Mesenchymal stem cell (in vitro differentiated cells and primary cell): ENCODE measurements at regions not wholly inside any gene's neighbourhood (a gene's known extent, or its start where the extent isn't known, plus 50 kb on each side); places are given as distances from the start of the nearest gene placed in this dataset.

Experiments
- DNase-seq: peaks from one replicate; pipeline ENCODE4 v3.0.0-alpha.2; 2013
- H2AFZ ChIP-seq: one replicate; pipeline ENCODE4 v1.6.1; 2013; ENCODE audit warnings: low read depth, mild to moderate bottlenecking, control low read depth, inconsistent platforms, low read length, moderate library complexity
- H2AK5ac ChIP-seq: 2 replicates; pipeline ENCODE4 v1.6.1; 2013; ENCODE audit warnings: low read length, moderate library complexity, mild to moderate bottlenecking, inconsistent platforms; ENCODE audit not compliant: severe bottlenecking
- H2BK120ac ChIP-seq: one replicate; pipeline ENCODE4 v1.6.1; 2013; ENCODE audit warnings: low read depth, mild to moderate bottlenecking, inconsistent platforms, low read length, moderate library complexity
- H2BK12ac ChIP-seq, 2 experiments: one replicate each; pipeline ENCODE4 v1.6.1; 2013; ENCODE audit warnings: inconsistent platforms in 2 of 2, low read length in 2 of 2, mild to moderate bottlenecking in 2 of 2, moderate library complexity in 2 of 2, control low read depth in 1 of 2
- H2BK15ac ChIP-seq: one replicate; pipeline ENCODE4 v1.6.1; 2013; ENCODE audit warnings: mild to moderate bottlenecking, low read depth, inconsistent platforms; ENCODE audit not compliant: poor library complexity, severe bottlenecking
- H2BK5ac ChIP-seq: 2 replicates; pipeline ENCODE4 v1.6.1; 2013; ENCODE audit warnings: low read depth, mild to moderate bottlenecking, low read length, control low read depth, inconsistent platforms; ENCODE audit not compliant: poor library complexity, severe bottlenecking
- H3K14ac ChIP-seq, 2 experiments: one replicate each; pipeline ENCODE4 v1.6.1; 2013; ENCODE audit warnings: inconsistent platforms in 2 of 2, low read length in 2 of 2, control low read depth in 1 of 2, mild to moderate bottlenecking in 1 of 2, moderate library complexity in 1 of 2
- H3K18ac ChIP-seq, 2 experiments: one replicate each; pipeline ENCODE4 v1.6.1; 2013; ENCODE audit warnings: inconsistent platforms in 2 of 2, low read length in 2 of 2, control low read depth in 1 of 2, low read depth in 1 of 2, mild to moderate bottlenecking in 1 of 2
- H3K23ac ChIP-seq, 2 experiments: one replicate each; pipeline ENCODE4 v1.6.1; 2013; ENCODE audit warnings: inconsistent platforms in 2 of 2, low read length in 2 of 2, mild to moderate bottlenecking in 2 of 2, moderate library complexity in 2 of 2, control low read depth in 1 of 2
- H3K27ac ChIP-seq: 2 replicates; pipeline ENCODE4 v1.5.1; 2013; ENCODE audit warnings: mild to moderate bottlenecking, moderate library complexity, low read length, control low read depth, inconsistent platforms; ENCODE audit not compliant: poor library complexity, severe bottlenecking
- H3K27me3 ChIP-seq, 2 experiments: 2 replicates each; pipeline versions ENCODE4 v1.6.1 to v1.7.0; 2013; ENCODE audit warnings: low read length in 2 of 2, mild to moderate bottlenecking in 2 of 2, moderate library complexity in 2 of 2, control low read depth in 1 of 2, inconsistent platforms in 1 of 2; ENCODE audit not compliant: control insufficient read depth in 1 of 2, insufficient read depth in 1 of 2
- H3K36me3 ChIP-seq, 2 experiments: 2 replicates each; pipeline versions ENCODE4 v1.6.1 to v1.7.0; 2013; ENCODE audit warnings: low read length in 2 of 2, control low read depth in 1 of 2, inconsistent platforms in 1 of 2, low read depth in 1 of 2, mild to moderate bottlenecking in 1 of 2; ENCODE audit not compliant: insufficient read depth in 2 of 2, control insufficient read depth in 1 of 2
- H3K4ac ChIP-seq, 2 experiments: one replicate each; pipeline ENCODE4 v1.6.1; 2013; ENCODE audit warnings: inconsistent platforms in 2 of 2, low read length in 2 of 2, mild to moderate bottlenecking in 2 of 2, moderate library complexity in 2 of 2, control low read depth in 1 of 2, low read depth in 1 of 2
- H3K4me1 ChIP-seq: 2 replicates; pipeline ENCODE4 v1.6.1; 2013; ENCODE audit warnings: low read depth, low read length, control low read depth; ENCODE audit not compliant: control insufficient read depth, insufficient read depth
- H3K4me2 ChIP-seq: 2 replicates; pipeline ENCODE4 v1.6.1; 2013; ENCODE audit warnings: low read length, mild to moderate bottlenecking, inconsistent platforms; ENCODE audit not compliant: poor library complexity, severe bottlenecking
- H3K4me3 ChIP-seq, 2 experiments: 2 replicates each; pipeline versions ENCODE4 v1.5.1 to v1.7.0; 2013; ENCODE audit warnings: low read length in 2 of 2, mild to moderate bottlenecking in 2 of 2, control low read depth in 1 of 2, low read depth in 1 of 2; ENCODE audit not compliant: insufficient read depth in 1 of 2
- H3K79me1 ChIP-seq: replicated peaks from 2 replicates; pipeline ENCODE4 v1.6.1; 2013; ENCODE audit warnings: mild to moderate bottlenecking, control low read depth, low read length, inconsistent platforms; ENCODE audit not compliant: poor library complexity, severe bottlenecking
- H3K9ac ChIP-seq: 2 replicates; pipeline ENCODE4 v1.7.0; 2013; ENCODE audit warnings: mild to moderate bottlenecking, low read length, moderate library complexity
- H3K9me3 ChIP-seq: 2 replicates; pipeline ENCODE4 v1.7.0; 2013; ENCODE audit warnings: mild to moderate bottlenecking, low read length; ENCODE audit not compliant: control insufficient read depth
- H4K8ac ChIP-seq: one replicate; pipeline ENCODE4 v1.6.1; 2013; ENCODE audit warnings: inconsistent platforms, mild to moderate bottlenecking, low read length, moderate library complexity
- H4K91ac ChIP-seq: one replicate; pipeline ENCODE4 v1.6.1; 2013; ENCODE audit warnings: mild to moderate bottlenecking, low read length, inconsistent platforms
- WGBS: methylation state at CpG from one replicate; pipeline ENCODE4 v1.1.7; 2013; ENCODE audit warnings: mixed read lengths; 5-methylcytosine and 5-hydroxymethylcytosine counted together

DNA sequence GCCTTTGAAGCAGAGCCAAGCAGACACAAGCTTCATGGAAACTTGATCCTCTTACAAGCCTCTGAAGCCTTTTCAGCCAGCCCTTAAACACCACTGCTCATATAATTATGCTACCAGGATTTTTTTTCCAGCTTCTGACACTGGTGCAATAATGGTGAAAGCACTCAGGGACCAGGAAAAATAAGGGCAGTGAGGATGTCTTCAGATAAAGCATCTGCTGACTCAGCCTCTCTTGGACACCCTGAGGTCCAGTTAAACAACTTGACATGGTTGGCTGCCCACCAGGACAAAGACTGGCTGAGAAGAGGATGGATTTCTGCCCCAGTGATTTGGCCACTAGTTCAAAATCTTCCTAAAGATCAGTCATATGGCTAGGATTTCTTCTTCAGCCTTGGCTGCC lies 124.2 kb upstream of the N4BP1 start:
- H3K4me2 ChIP-seq = no peak overlapping the region
- H3K23ac ChIP-seq = no peak overlapping the region
- no peaks in the 10 kb centered on the region for H3K79me1 ChIP-seq
- no peak overlapping the region for H4K91ac ChIP-seq
- H3K4me1 ChIP-seq = no peaks in the 10 kb centered on the region
- no peak overlapping the region for H3K9ac ChIP-seq
- H2BK15ac ChIP-seq = no peak overlapping the region
- H2BK12ac ChIP-seq = no peak overlapping the region
- no peak overlapping the region for H3K18ac ChIP-seq
- no peak overlapping the region for H4K8ac ChIP-seq
- no peak for DNase-seq
- H2BK120ac ChIP-seq = no peak overlapping the region
- H3K36me3 ChIP-seq = no peaks in the 10 kb centered on the region
- no peak overlapping the region for H2BK5ac ChIP-seq
- no peak overlapping the region for H3K14ac ChIP-seq
- H3K4me3 ChIP-seq = no peak overlapping the region
- H3K27ac ChIP-seq = no peak overlapping the region
- no peak overlapping the region for H3K4ac ChIP-seq
- H3K9me3 ChIP-seq = no peaks in the 10 kb centered on the region
- no peak overlapping the region for H2AFZ ChIP-seq
- H2AK5ac ChIP-seq = no peak overlapping the region
- H3K27me3 ChIP-seq = no peaks in the 10 kb centered on the region

GRCh38 chr16:48704710-48705109 lies 94.7 kb upstream of the N4BP1 start:
- Histone ChIP-seq H4K8ac (no peak overlapping the region), H2BK5ac (no peak overlapping the region), H4K91ac (no peak overlapping the region), H3K27me3 (no peaks in the 10 kb centered on the region), H3K4ac (no peak overlapping the region), H2BK12ac (no peak overlapping the region), H3K79me1 (no peaks in the 10 kb centered on the region), H3K18ac (no peak overlapping the region), H3K14ac (no peak overlapping the region), H3K4me3 (no peak overlapping the region), H3K4me1 (no peaks in the 10 kb centered on the region), H3K36me3 (no peaks in the 10 kb centered on the region), H3K9ac (no peak overlapping the region), H2BK120ac (no peak overlapping the region), H3K4me2 (no peak overlapping the region), H2BK15ac (no peak overlapping the region), H2AK5ac (no peak overlapping the region), H3K23ac (no peak overlapping the region), H3K9me3 (no peaks in the 10 kb centered on the region), H2AFZ (no peak overlapping the region), H3K27ac (no peak overlapping the region)
- 64% methylated on average over 1 of the region's 1 CpG for WGBS
- no peak for DNase-seq

DNA sequence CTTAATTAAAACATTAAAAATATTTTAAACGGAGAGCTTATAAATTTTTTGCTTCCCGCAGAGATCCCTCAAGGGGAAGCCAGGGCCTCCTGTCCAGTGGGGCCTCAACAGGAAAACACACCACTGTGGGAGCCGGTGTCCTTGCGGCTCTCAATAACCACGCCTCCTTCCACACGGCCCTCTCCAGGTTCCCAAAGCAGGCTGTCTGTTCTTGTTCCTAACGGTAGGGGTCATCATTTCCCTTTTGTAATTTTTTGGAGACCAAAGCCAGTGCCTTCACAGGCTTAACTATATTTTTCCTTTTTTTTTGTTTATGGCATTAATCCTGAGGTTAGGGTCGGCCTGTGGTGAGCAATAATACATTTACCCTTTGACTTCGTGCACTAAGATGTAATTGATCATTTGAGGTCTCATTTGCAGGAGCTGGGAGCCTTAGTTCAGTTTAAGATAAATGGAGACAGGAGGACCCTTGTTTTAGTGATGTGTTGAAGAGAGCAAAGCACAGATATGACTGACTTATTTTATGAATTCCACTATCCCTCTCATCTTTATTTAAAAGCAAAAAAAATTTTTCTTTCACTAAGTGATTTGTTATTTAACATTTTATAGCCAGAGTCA lies 77.5 kb upstream of the N4BP1 start:
- Histone ChIP-seq H2BK5ac (no peak overlapping the region), H3K4ac (no peak overlapping the region), H3K36me3 (no peaks in the 10 kb centered on the region), H3K18ac (no peak overlapping the region), H3K4me2 (no peak overlapping the region), H3K14ac (no peak overlapping the region), H3K9me3 (no peaks in the 10 kb centered on the region), H3K23ac (no peak overlapping the region), H4K91ac (no peak overlapping the region), H2BK15ac (no peak overlapping the region), H2AFZ (no peak overlapping the region), H3K4me1 (peaks cover 1% of the 10 kb centered on the region), H2BK12ac (no peak overlapping the region), H2BK120ac (no peak overlapping the region), H3K9ac (no peak overlapping the region), H3K4me3 (no peak overlapping the region), H3K27ac (no peak overlapping the region), H2AK5ac (no peak overlapping the region), H4K8ac (no peak overlapping the region), H3K27me3 (no peaks in the 10 kb centered on the region), H3K79me1 (no peaks in the 10 kb centered on the region)
- peak; percentile 75 for DNase-seq
- under 1% methylated on average over 8 of the region's 9 CpGs for WGBS

GRCh38 chr16:48684148-48684547 lies 74.2 kb upstream of the N4BP1 start:
- no peaks in the 10 kb centered on the region for H3K9me3 ChIP-seq
- no peak for DNase-seq
- no peaks in the 10 kb centered on the region for H3K27me3 ChIP-seq
- no peak overlapping the region for H3K18ac ChIP-seq
- no peak overlapping the region for H3K4ac ChIP-seq
- no peaks in the 10 kb centered on the region for H3K79me1 ChIP-seq
- no peak overlapping the region for H2BK5ac ChIP-seq
- H2BK12ac ChIP-seq = no peak overlapping the region
- no peaks in the 10 kb centered on the region for H3K36me3 ChIP-seq
- H2BK15ac ChIP-seq = no peak overlapping the region
- H3K27ac ChIP-seq = no peak overlapping the region
- H3K14ac ChIP-seq = no peak overlapping the region
- no peak overlapping the region for H3K23ac ChIP-seq
- H2AFZ ChIP-seq = no peak overlapping the region
- peaks cover 1% of the 10 kb centered on the region for H3K4me1 ChIP-seq
- H4K91ac ChIP-seq = no peak overlapping the region
- no peak overlapping the region for H2BK120ac ChIP-seq
- 66% methylated on average over 2 of the region's 2 CpGs for WGBS
- H3K9ac ChIP-seq = no peak overlapping the region
- no peak overlapping the region for H2AK5ac ChIP-seq
- H4K8ac ChIP-seq = no peak overlapping the region
- H3K4me2 ChIP-seq = no peak overlapping the region
- H3K4me3 ChIP-seq = no peak overlapping the region
